GM12878 (cell line): ENCODE measurements at regions not wholly inside any gene's neighbourhood (a gene's known extent, or its start where the extent isn't known, plus 50 kb on each side); places are given as distances from the start of the nearest gene placed in this dataset.

Source experiments
- CBFB ChIP-seq: IDR thresholded peaks from 2 replicates; pipeline ENCODE4 v1.6.1; 2016; ENCODE audit warnings: antibody characterized with exemption, low read depth
- CEBPZ ChIP-seq: fragments of 150-350 bp; IDR thresholded peaks from 2 replicates; pipeline ENCODE4 v1.6.1; 2016; ENCODE audit warnings: low read depth, low read length
- CREM ChIP-seq: IDR thresholded peaks from 2 replicates; pipeline ENCODE4 v1.6.1; 2014; ENCODE audit warnings: antibody characterized with exemption, low read depth
- CTCF ChIP-seq, 3 experiments: IDR thresholded peaks in 2 of 3; conservative IDR thresholded peaks in 1 of 3; 2 replicates each; pipeline ENCODE4 v1.5.1; 2011; ENCODE audit warnings: low read depth in 3 of 3, low read length in 3 of 3, mild to moderate bottlenecking in 3 of 3, control low read depth in 2 of 3, moderate library complexity in 2 of 3, inconsistent platforms in 1 of 3, mixed read lengths in 1 of 3; ENCODE audit not compliant: control insufficient read depth in 2 of 3, insufficient read depth in 1 of 3; ENCODE audit errors: extremely low read depth in 1 of 3
- EP300 ChIP-seq, 2 experiments: fragments of 150-350 bp in 1 of 2; IDR thresholded peaks; 2 replicates each; pipeline ENCODE4 v1.6.1; 2011 to 2012; ENCODE audit warnings: low read depth in 2 of 2, low read length in 2 of 2, borderline replicate concordance in 1 of 2, improper control_type of control experiment in 1 of 2, inconsistent platforms in 1 of 2; ENCODE audit not compliant: control insufficient read depth in 1 of 2
- FOS ChIP-seq: IDR thresholded peaks from 3 replicates; pipeline ENCODE4 v1.6.1; 2011; ENCODE audit warnings: borderline replicate concordance; ENCODE audit not compliant: insufficient read length; ENCODE audit errors: extremely low read depth
- NR2F1 ChIP-seq: fragments of 450-650 bp; conservative IDR thresholded peaks from 2 replicates; pipeline ENCODE4 v1.6.1; 2017; ENCODE audit warnings: mild to moderate bottlenecking
- POLR2A ChIP-seq: IDR thresholded peaks from 2 replicates; pipeline ENCODE4 v1.6.1; 2011; ENCODE audit warnings: low read depth, mild to moderate bottlenecking, low read length
- RFX5 ChIP-seq: IDR thresholded peaks from 2 replicates; pipeline ENCODE4 v1.6.1; 2011; ENCODE audit warnings: low read depth, low read length, improper control_type of control experiment
- USF2 ChIP-seq: IDR thresholded peaks from 2 replicates; pipeline ENCODE4 v1.6.1; 2011; ENCODE audit warnings: low read depth, low read length, improper control_type of control experiment, borderline replicate concordance
- ZNF274 ChIP-seq: IDR thresholded peaks from one replicate; pipeline ENCODE4 v1.8.0; 2011; ENCODE audit not compliant: insufficient read length, insufficient read depth
- TF ChIP-seq, protein P1 (sequence below): fragments of 450-650 bp; IDR thresholded peaks from 2 replicates; pipeline ENCODE4 v1.6.1; 2014; ENCODE audit warnings: mild to moderate bottlenecking

DNA sequence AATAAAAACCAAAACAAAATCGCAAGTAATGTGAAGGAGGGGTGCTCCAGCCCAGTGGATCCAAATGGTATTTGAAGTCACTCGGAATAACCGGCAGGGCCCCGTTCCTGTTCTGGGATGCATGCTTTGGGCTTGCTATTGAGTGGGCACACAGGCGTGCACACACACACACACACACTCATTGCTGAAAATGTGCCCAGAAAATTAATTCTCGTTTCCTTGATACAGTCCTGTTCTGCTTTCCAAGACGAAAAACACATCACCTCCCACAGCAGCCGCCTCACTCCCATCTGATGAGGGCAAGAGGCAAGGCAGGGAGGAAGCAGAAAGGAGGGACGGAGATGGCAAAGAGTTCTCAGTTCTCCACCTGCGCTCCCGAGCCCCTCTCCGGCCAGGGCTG, 62.2 kb upstream of the SDK2 start:
- no peak for TF ChIP-seq POLR2A
- TF ChIP-seq FOS = no peak
- TF ChIP-seq EP300 (IDR thresholded peaks at IDR 0.05; ENCODE audit: borderline replicate concordance in 1 of 2, control insufficient read depth in 1 of 2, low read depth in 2 of 2, low read length in 2 of 2) = no peak
- no peak for TF ChIP-seq CEBPZ
- TF ChIP-seq CTCF (IDR thresholded peaks at IDR 0.05 in 2 of 3, conservative IDR thresholded peaks at IDR 0.05 in 1 of 3; ENCODE audit: control insufficient read depth in 2 of 3, extremely low read depth in 1 of 3, insufficient read depth in 1 of 3, low read depth in 3 of 3, low read length in 3 of 3) = no peak
- no peak for TF ChIP-seq NR2F1
- TF ChIP-seq RFX5 = no peak
- no peak for TF ChIP-seq USF2
- TF ChIP-seq CBFB = no peak
- TF ChIP-seq ZNF274 = no peak
- TF ChIP-seq, protein P1, sequence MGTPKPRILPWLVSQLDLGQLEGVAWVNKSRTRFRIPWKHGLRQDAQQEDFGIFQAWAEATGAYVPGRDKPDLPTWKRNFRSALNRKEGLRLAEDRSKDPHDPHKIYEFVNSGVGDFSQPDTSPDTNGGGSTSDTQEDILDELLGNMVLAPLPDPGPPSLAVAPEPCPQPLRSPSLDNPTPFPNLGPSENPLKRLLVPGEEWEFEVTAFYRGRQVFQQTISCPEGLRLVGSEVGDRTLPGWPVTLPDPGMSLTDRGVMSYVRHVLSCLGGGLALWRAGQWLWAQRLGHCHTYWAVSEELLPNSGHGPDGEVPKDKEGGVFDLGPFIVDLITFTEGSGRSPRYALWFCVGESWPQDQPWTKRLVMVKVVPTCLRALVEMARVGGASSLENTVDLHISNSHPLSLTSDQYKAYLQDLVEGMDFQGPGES = no peak
- no peak for TF ChIP-seq CREM
